ENCODE measurements at regions not wholly inside any gene's neighbourhood (a gene's known extent, or its start where the extent isn't known, plus 50 kb on each side); places are given as distances from the start of the nearest gene placed in this dataset.

- Histone ChIP-seq H4K20me1 (ENCODE audit: insufficient read depth, low read depth, low read length) (no peaks in the 10 kb centered on the region), H3K4me3 (ENCODE audit: low read length) (no peak overlapping the region), H3K9me3 (ENCODE audit: low read length) (no peaks in the 10 kb centered on the region), H3K27me3 (ENCODE audit: low read length) (no peaks in the 10 kb centered on the region), H3K9ac (ENCODE audit: low read length) (no peak overlapping the region), H3K79me2 (ENCODE audit: low read length) (no peaks in the 10 kb centered on the region), H3K4me1 (ENCODE audit: low read length) (no peaks in the 10 kb centered on the region), H3K9me2 (replicated peaks; ENCODE audit: insufficient read depth, low read length) (no peaks in the 10 kb centered on the region), H2AFZ (ENCODE audit: low read length) (no peak overlapping the region), H3K4me2 (ENCODE audit: low read depth, low read length, poor library complexity, severe bottlenecking) (no peak overlapping the region), H3K36me3 (ENCODE audit: insufficient read depth, low read length) (no peaks in the 10 kb centered on the region), H3K27ac (ENCODE audit: low read length) (no peak overlapping the region)
- DNase-seq, result no peak
Observed at GRCh38 chr4:79181190-79181589, 144.7 kb downstream of the NAA11 start.

GRCh38 chr4:79178760-79179159 lies 147.1 kb downstream of the NAA11 start:
- Histone ChIP-seq H3K4me2 (ENCODE audit: low read depth, low read length, poor library complexity, severe bottlenecking) (no peak overlapping the region), H3K27ac (ENCODE audit: low read length) (no peak overlapping the region), H3K79me2 (ENCODE audit: low read length) (no peaks in the 10 kb centered on the region), H2AFZ (ENCODE audit: low read length) (no peak overlapping the region), H3K36me3 (ENCODE audit: insufficient read depth, low read length) (no peaks in the 10 kb centered on the region), H3K4me1 (ENCODE audit: low read length) (no peaks in the 10 kb centered on the region), H3K9me2 (replicated peaks; ENCODE audit: insufficient read depth, low read length) (no peaks in the 10 kb centered on the region), H3K9ac (ENCODE audit: low read length) (no peak overlapping the region), H3K9me3 (ENCODE audit: low read length) (no peaks in the 10 kb centered on the region), H3K27me3 (ENCODE audit: low read length) (no peaks in the 10 kb centered on the region), H3K4me3 (ENCODE audit: low read length) (no peak overlapping the region), H4K20me1 (ENCODE audit: insufficient read depth, low read depth, low read length) (no peaks in the 10 kb centered on the region)
- no peak for DNase-seq

- H3K4me2 ChIP-seq (ENCODE audit: low read depth, low read length, poor library complexity, severe bottlenecking), result no peak overlapping the region
- no peak overlapping the region for H2AFZ ChIP-seq (ENCODE audit: low read length)
- H3K9me2 ChIP-seq (replicated peaks; ENCODE audit: insufficient read depth, low read length), result no peaks in the 10 kb centered on the region
- H3K79me2 ChIP-seq (ENCODE audit: low read length), result no peaks in the 10 kb centered on the region
- H3K27me3 ChIP-seq (ENCODE audit: low read length), result no peaks in the 10 kb centered on the region
- no peak overlapping the region for H3K9ac ChIP-seq (ENCODE audit: low read length)
- no peak for DNase-seq
- no peaks in the 10 kb centered on the region for H4K20me1 ChIP-seq (ENCODE audit: insufficient read depth, low read depth, low read length)
- no peaks in the 10 kb centered on the region for H3K9me3 ChIP-seq (ENCODE audit: low read length)
- H3K27ac ChIP-seq (ENCODE audit: low read length), result no peak overlapping the region
- no peak overlapping the region for H3K4me3 ChIP-seq (ENCODE audit: low read length)
- H3K4me1 ChIP-seq (ENCODE audit: low read length), result no peaks in the 10 kb centered on the region
- H3K36me3 ChIP-seq (ENCODE audit: insufficient read depth, low read length), result no peaks in the 10 kb centered on the region
Observed at GRCh38 chr4:79177388-79177787, 148.5 kb downstream of the NAA11 start.

DNA sequence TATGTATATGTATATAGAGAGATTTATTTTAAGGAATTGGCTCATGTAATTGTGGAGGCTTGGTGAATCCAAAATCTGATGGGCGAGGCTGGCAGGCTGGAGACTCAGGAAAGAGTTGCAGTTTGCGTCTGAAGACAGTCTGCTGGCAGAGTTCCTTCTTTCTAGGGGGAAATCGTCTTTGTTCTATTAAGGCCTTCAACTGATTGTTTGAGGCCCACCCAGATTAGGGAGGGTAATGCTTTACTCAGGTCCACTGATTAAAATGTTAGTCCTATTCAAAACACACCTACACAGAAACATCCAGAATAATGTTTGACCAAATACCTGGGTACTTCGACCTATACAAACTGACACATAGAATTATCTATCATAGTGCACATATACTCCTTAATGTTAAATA lies 149.5 kb downstream of the NAA11 start:
- Histone ChIP-seq H2AFZ (ENCODE audit: low read length) (no peak overlapping the region), H4K20me1 (ENCODE audit: insufficient read depth, low read depth, low read length) (no peaks in the 10 kb centered on the region), H3K9me3 (ENCODE audit: low read length) (no peaks in the 10 kb centered on the region), H3K27me3 (ENCODE audit: low read length) (no peaks in the 10 kb centered on the region), H3K79me2 (ENCODE audit: low read length) (no peaks in the 10 kb centered on the region), H3K36me3 (ENCODE audit: insufficient read depth, low read length) (no peaks in the 10 kb centered on the region), H3K4me2 (ENCODE audit: low read depth, low read length, poor library complexity, severe bottlenecking) (no peak overlapping the region), H3K4me1 (ENCODE audit: low read length) (no peaks in the 10 kb centered on the region), H3K4me3 (ENCODE audit: low read length) (no peak overlapping the region), H3K9me2 (replicated peaks; ENCODE audit: insufficient read depth, low read length) (no peaks in the 10 kb centered on the region), H3K9ac (ENCODE audit: low read length) (no peak overlapping the region), H3K27ac (ENCODE audit: low read length) (no peak overlapping the region)
- no peak for DNase-seq

DNA sequence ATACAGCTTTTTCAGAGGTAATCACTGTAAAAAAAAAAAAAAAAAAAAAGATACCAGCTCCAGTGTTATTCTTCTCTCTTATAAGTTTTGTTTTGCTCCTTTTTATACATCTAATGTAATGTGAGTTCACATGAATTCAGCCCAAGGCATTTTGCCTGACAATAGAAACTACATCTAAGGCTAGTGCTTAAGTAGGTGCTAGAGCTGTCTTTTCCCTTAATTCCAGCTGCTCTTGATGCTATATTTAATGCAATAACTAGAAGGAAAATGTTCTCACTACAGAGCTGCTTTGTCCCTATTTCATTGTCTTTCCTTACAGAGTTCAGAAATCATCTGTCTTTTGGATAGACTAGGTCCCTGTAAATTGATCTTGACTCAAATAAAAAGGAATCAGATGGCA lies 150.1 kb downstream of the NAA11 start:
- no peaks in the 10 kb centered on the region for H3K9me2 ChIP-seq (replicated peaks; ENCODE audit: insufficient read depth, low read length)
- H4K20me1 ChIP-seq (ENCODE audit: insufficient read depth, low read depth, low read length), result no peaks in the 10 kb centered on the region
- H2AFZ ChIP-seq (ENCODE audit: low read length), result no peak overlapping the region
- no peak overlapping the region for H3K9ac ChIP-seq (ENCODE audit: low read length)
- no peaks in the 10 kb centered on the region for H3K4me1 ChIP-seq (ENCODE audit: low read length)
- no peaks in the 10 kb centered on the region for H3K27me3 ChIP-seq (ENCODE audit: low read length)
- DNase-seq, result no peak
- no peaks in the 10 kb centered on the region for H3K9me3 ChIP-seq (ENCODE audit: low read length)
- no peaks in the 10 kb centered on the region for H3K79me2 ChIP-seq (ENCODE audit: low read length)
- no peak overlapping the region for H3K27ac ChIP-seq (ENCODE audit: low read length)
- H3K4me3 ChIP-seq (ENCODE audit: low read length), result no peak overlapping the region
- H3K4me2 ChIP-seq (ENCODE audit: low read depth, low read length, poor library complexity, severe bottlenecking), result no peak overlapping the region
- H3K36me3 ChIP-seq (ENCODE audit: insufficient read depth, low read length), result no peaks in the 10 kb centered on the region

DNA sequence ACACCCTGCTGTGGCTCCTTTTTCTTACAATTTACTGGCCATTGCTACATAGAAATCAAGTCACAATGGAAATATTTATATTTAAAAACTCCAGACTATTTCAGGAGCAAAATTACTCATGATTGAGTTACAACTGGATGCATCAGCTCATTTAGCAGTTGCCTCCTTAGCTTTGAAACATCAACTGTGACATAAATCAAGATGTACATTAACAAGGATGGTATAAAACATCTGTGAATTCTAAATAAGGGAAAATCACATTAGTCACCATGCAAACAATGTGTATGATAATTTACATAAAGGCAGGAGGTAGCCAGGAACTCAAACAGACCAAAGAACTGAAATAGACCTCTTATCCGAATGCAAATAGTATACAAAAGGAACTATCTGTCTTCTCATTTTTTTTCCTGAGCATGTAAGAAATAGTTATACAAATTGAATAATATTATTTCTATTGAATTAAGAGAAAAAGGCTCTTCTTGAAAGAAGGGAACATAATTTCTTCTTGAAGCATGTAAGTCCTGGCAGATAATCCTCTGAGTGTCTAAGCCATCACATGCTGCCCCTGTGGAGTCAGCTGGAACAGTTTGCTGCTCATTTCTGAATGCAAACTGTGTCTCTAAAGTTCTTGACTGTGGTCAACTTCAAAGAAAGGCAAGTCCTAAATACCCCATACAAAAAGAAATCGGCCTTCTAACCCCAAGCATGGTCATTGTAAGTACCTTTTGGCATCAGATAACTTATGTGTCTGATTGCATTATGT lies 151.2 kb downstream of the NAA11 start:
- H3K4me1 ChIP-seq (ENCODE audit: low read length), result no peaks in the 10 kb centered on the region
- no peaks in the 10 kb centered on the region for H4K20me1 ChIP-seq (ENCODE audit: insufficient read depth, low read depth, low read length)
- H3K4me2 ChIP-seq (ENCODE audit: low read depth, low read length, poor library complexity, severe bottlenecking), result no peak overlapping the region
- no peaks in the 10 kb centered on the region for H3K36me3 ChIP-seq (ENCODE audit: insufficient read depth, low read length)
- H3K79me2 ChIP-seq (ENCODE audit: low read length), result no peaks in the 10 kb centered on the region
- no peak overlapping the region for H2AFZ ChIP-seq (ENCODE audit: low read length)
- no peak overlapping the region for H3K4me3 ChIP-seq (ENCODE audit: low read length)
- no peaks in the 10 kb centered on the region for H3K9me2 ChIP-seq (replicated peaks; ENCODE audit: insufficient read depth, low read length)
- no peak overlapping the region for H3K9ac ChIP-seq (ENCODE audit: low read length)
- no peaks in the 10 kb centered on the region for H3K27me3 ChIP-seq (ENCODE audit: low read length)
- H3K27ac ChIP-seq (ENCODE audit: low read length), result no peak overlapping the region
- no peaks in the 10 kb centered on the region for H3K9me3 ChIP-seq (ENCODE audit: low read length)
- no peak for DNase-seq

- no peak overlapping the region for H2AFZ ChIP-seq (ENCODE audit: low read length)
- no peaks in the 10 kb centered on the region for H3K27me3 ChIP-seq (ENCODE audit: low read length)
- H3K9ac ChIP-seq (ENCODE audit: low read length), result no peak overlapping the region
- no peak overlapping the region for H3K4me2 ChIP-seq (ENCODE audit: low read depth, low read length, poor library complexity, severe bottlenecking)
- DNase-seq, result no peak
- H3K9me3 ChIP-seq (ENCODE audit: low read length), result no peaks in the 10 kb centered on the region
- no peaks in the 10 kb centered on the region for H4K20me1 ChIP-seq (ENCODE audit: insufficient read depth, low read depth, low read length)
- H3K4me1 ChIP-seq (ENCODE audit: low read length), result no peaks in the 10 kb centered on the region
- H3K9me2 ChIP-seq (replicated peaks; ENCODE audit: insufficient read depth, low read length), result no peaks in the 10 kb centered on the region
- H3K79me2 ChIP-seq (ENCODE audit: low read length), result no peaks in the 10 kb centered on the region
- H3K27ac ChIP-seq (ENCODE audit: low read length), result no peak overlapping the region
- H3K4me3 ChIP-seq (ENCODE audit: low read length), result no peak overlapping the region
- H3K36me3 ChIP-seq (ENCODE audit: insufficient read depth, low read length), result no peaks in the 10 kb centered on the region
Observed at GRCh38 chr4:79173186-79173585, 152.7 kb downstream of the NAA11 start.

DNA sequence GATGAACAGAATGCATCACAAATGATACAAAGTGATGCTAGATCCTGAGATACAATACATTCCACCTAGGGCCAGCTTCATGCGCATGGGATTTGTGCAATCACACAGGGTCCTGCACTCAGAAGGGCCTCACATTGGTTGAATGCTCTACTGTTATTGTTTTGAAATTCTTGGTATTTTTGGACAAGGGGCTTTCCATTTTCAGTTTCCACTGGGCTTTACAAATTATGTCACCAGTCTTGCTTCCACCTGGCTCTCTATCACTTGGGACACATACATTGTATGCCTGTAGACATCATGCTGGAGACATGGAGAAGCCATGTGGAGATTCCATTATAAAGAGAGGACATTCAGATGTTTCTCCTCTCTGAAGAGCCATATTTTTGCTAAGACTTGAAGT lies 155.8 kb downstream of the NAA11 start:
- Histone ChIP-seq H4K20me1 (ENCODE audit: insufficient read depth, low read depth, low read length) (no peaks in the 10 kb centered on the region), H3K9ac (ENCODE audit: low read length) (no peak overlapping the region), H3K4me3 (ENCODE audit: low read length) (no peak overlapping the region), H2AFZ (ENCODE audit: low read length) (no peak overlapping the region), H3K4me1 (ENCODE audit: low read length) (no peaks in the 10 kb centered on the region), H3K27me3 (ENCODE audit: low read length) (no peaks in the 10 kb centered on the region), H3K27ac (ENCODE audit: low read length) (no peak overlapping the region), H3K36me3 (ENCODE audit: insufficient read depth, low read length) (no peaks in the 10 kb centered on the region), H3K79me2 (ENCODE audit: low read length) (no peaks in the 10 kb centered on the region), H3K9me2 (replicated peaks; ENCODE audit: insufficient read depth, low read length) (no peaks in the 10 kb centered on the region), H3K4me2 (ENCODE audit: low read depth, low read length, poor library complexity, severe bottlenecking) (no peak overlapping the region), H3K9me3 (ENCODE audit: low read length) (no peaks in the 10 kb centered on the region)
- DNase-seq, result no peak

Measured in Karpas-422 (cell line).